B cell (primary cell): ENCODE measurements at regions not wholly inside any gene's neighbourhood (a gene's known extent, or its start where the extent isn't known, plus 50 kb on each side); places are given as distances from the start of the nearest gene placed in this dataset.

Source experiments
- ATAC-seq: fragments of 200-7000 bp; cut with Tn5 transposase; one replicate; pipeline ENCODE4 v1.10.0; 2021; ENCODE audit warnings: low read depth, mild to moderate bottlenecking, moderate number of reproducible peaks, moderate library complexity
- CTCF ChIA-PET: fragments of 350-600 bp; sonication (Branson Sonifier 250); formaldehyde crosslinking; loops from one replicate; lab custom pipeline; 2021; ENCODE audit warnings: antibody characterized with exemption, inconsistent platforms; lab: Charles Lee
- POLR2A ChIA-PET: fragments of 350-600 bp; sonication (Branson Sonifier 250); formaldehyde crosslinking; loops from one replicate; lab custom pipeline; 2021; ENCODE audit warnings: antibody characterized with exemption; lab: Charles Lee
- DNase-seq: peaks from one replicate; pipeline ENCODE4 v3.0.0; 2013
- H2AFZ ChIP-seq: 2 replicates; pipeline ENCODE4 v1.6.1; 2012; ENCODE audit warnings: mild to moderate bottlenecking, low read depth, low read length; ENCODE audit not compliant: insufficient read depth, poor library complexity, severe bottlenecking
- H3K27ac ChIP-seq, 2 donors: 1 replicate in 1 of 2; 2 replicates in 1 of 2; pipeline ENCODE4 v1.5.1; 2012 to 2013; ENCODE audit warnings: low read length in 2 of 2, mild to moderate bottlenecking in 2 of 2, moderate library complexity in 1 of 2
- H3K27me3 ChIP-seq, 4 experiments: fragments of 200-600 bp in 1 of 4; sonication (generic) in 1 of 4; replicated peaks in 1 of 4; 1 replicate in 2 of 4; 2 replicates in 2 of 4; pipeline versions ENCODE4 v1.6.1 to v1.7.0; 2013 to 2016; ENCODE audit warnings: low read length in 3 of 4, mild to moderate bottlenecking in 2 of 4, mixed read lengths in 1 of 4, moderate library complexity in 1 of 4; ENCODE audit not compliant: insufficient read depth in 4 of 4, control insufficient read depth in 3 of 4; ENCODE audit errors: control extremely low read depth in 1 of 4
- H3K36me3 ChIP-seq, 2 experiments: replicated peaks in 1 of 2; 1 replicate in 1 of 2; 2 replicates in 1 of 2; pipeline versions ENCODE4 v1.6.1 to v1.7.1; 2013; ENCODE audit warnings: low read length in 1 of 2; ENCODE audit not compliant: insufficient read depth in 2 of 2, control insufficient read depth in 1 of 2; ENCODE audit errors: control extremely low read depth in 1 of 2, extremely low read depth in 1 of 2
- H3K4me1 ChIP-seq, 2 donors: fragments of 200-600 bp in 1 of 2; sonication (generic) in 1 of 2; 1 replicate in 1 of 2; 2 replicates in 1 of 2; pipeline versions ENCODE4 v1.5.1 to v1.6.1; 2013 to 2017; ENCODE audit warnings: low read length in 2 of 2; ENCODE audit not compliant: control insufficient read depth in 2 of 2, insufficient read depth in 2 of 2
- H3K4me2 ChIP-seq: replicated peaks from 2 replicates; pipeline ENCODE3; 2012; ENCODE audit warnings: mild to moderate bottlenecking, low read depth, low read length; ENCODE audit not compliant: poor library complexity, severe bottlenecking
- H3K4me3 ChIP-seq, 5 experiments: fragments of 200-600 bp in 1 of 5; sonication (generic) in 1 of 5; 1 replicate in 3 of 5; 2 replicates in 2 of 5; pipeline versions ENCODE4 v1.5.1 to v1.7.0; 2011 to 2016; ENCODE audit warnings: low read length in 4 of 5, mild to moderate bottlenecking in 4 of 5, low read depth in 2 of 5, control low read depth in 1 of 5, moderate library complexity in 1 of 5; ENCODE audit not compliant: insufficient read depth in 1 of 5; ENCODE audit errors: control extremely low read depth in 1 of 5, extremely low read depth in 1 of 5
- H3K79me2 ChIP-seq: fragments of 200-600 bp; sonication (generic); one replicate; pipeline ENCODE4 v1.6.0; 2016; ENCODE audit warnings: low read length; ENCODE audit not compliant: control insufficient read depth, insufficient read depth
- H3K9ac ChIP-seq: fragments of 200-600 bp; sonication (generic); 2 replicates; pipeline ENCODE4 v1.6.1; 2017; ENCODE audit warnings: mild to moderate bottlenecking, low read length, moderate library complexity
- H3K9me3 ChIP-seq, 3 donors: one replicate each; pipeline versions ENCODE4 v1.6.1 to v1.7.1; 2013; ENCODE audit warnings: low read length in 2 of 3; ENCODE audit not compliant: control insufficient read depth in 2 of 3, insufficient read depth in 1 of 3; ENCODE audit errors: control extremely low read depth in 1 of 3
- H4K20me1 ChIP-seq: 2 replicates; pipeline ENCODE4 v1.6.0; 2012; ENCODE audit warnings: mild to moderate bottlenecking, low read length; ENCODE audit not compliant: insufficient read depth, control insufficient read depth, poor library complexity, severe bottlenecking
- H3K27ac Mint-ChIP-seq: one replicate; pipeline ENCODE4 v1.8.0; 2021; ENCODE audit warnings: mixed read lengths
- H3K27me3 Mint-ChIP-seq: one replicate; pipeline ENCODE4 v1.8.0; 2021; ENCODE audit warnings: mixed read lengths
- H3K4me1 Mint-ChIP-seq: one replicate; pipeline ENCODE4 v1.8.0; 2021; ENCODE audit warnings: mixed read lengths
- H3K4me3 Mint-ChIP-seq: one replicate; pipeline ENCODE4 v1.8.0; 2021; ENCODE audit warnings: mixed read lengths
- H3K9me3 Mint-ChIP-seq: one replicate; pipeline ENCODE4 v1.8.0; 2022; ENCODE audit warnings: mixed read lengths; ENCODE audit not compliant: insufficient read depth
- EZH2 ChIP-seq: IDR thresholded peaks from 2 replicates; pipeline ENCODE4 v1.6.1; 2012; ENCODE audit warnings: borderline replicate concordance, low read depth, mild to moderate bottlenecking, moderate library complexity, low read length; ENCODE audit not compliant: insufficient read depth, poor library complexity, severe bottlenecking
- WGBS: methylation state at CpG from one replicate; pipeline ENCODE4 v1.1.5; 2013; ENCODE audit warnings: missing lambda C conversion rate; ENCODE audit not compliant: insufficient coverage; 5-methylcytosine and 5-hydroxymethylcytosine counted together
- intact Hi-C: fragments of 100-400 bp; cut with micrococcal nuclease; formaldehyde crosslinking; loops from one replicate; pipeline ENCODE4 v1.10.0; 2022
- TF ChIP-seq, protein P1 (sequence below): fragments of 200-600 bp; IDR thresholded peaks from one replicate; pipeline ENCODE4 v1.8.0; 2022; ENCODE audit warnings: antibody characterized with exemption, mild to moderate bottlenecking

GRCh38 chr9:96109680-96110351, 192.2 kb downstream of the HSD17B3 start:
- Histone ChIP-seq H3K27ac (no peak overlapping the region), H3K4me2 (no peak overlapping the region), H3K36me3 (no peaks in the 10 kb centered on the region), H4K20me1 (no peaks in the 10 kb centered on the region), H3K79me2 (no peaks in the 10 kb centered on the region), H3K4me1 (no peaks in the 10 kb centered on the region), H3K27me3 (peaks cover 0 to 3% (median 0%) of the 10 kb centered on the region in 4 experiments), H3K4me3 (no peak overlapping the region), H3K9ac (no peak overlapping the region), H3K9me3 (peaks cover 0 to 6% (median 1%) of the 10 kb centered on the region in 3 donors), H2AFZ (no peak overlapping the region)
- ATAC-seq: no peak
- Mint-ChIP-seq H3K27ac (no peak overlapping the region), H3K4me1 (no peaks in the 10 kb centered on the region), H3K9me3 (peaks cover 9% of the 10 kb centered on the region), H3K27me3 (peaks cover 32% of the 10 kb centered on the region), H3K4me3 (no peak overlapping the region)
- no peak for DNase-seq
- TF ChIP-seq EZH2: no peak
- TF ChIP-seq, protein P1, sequence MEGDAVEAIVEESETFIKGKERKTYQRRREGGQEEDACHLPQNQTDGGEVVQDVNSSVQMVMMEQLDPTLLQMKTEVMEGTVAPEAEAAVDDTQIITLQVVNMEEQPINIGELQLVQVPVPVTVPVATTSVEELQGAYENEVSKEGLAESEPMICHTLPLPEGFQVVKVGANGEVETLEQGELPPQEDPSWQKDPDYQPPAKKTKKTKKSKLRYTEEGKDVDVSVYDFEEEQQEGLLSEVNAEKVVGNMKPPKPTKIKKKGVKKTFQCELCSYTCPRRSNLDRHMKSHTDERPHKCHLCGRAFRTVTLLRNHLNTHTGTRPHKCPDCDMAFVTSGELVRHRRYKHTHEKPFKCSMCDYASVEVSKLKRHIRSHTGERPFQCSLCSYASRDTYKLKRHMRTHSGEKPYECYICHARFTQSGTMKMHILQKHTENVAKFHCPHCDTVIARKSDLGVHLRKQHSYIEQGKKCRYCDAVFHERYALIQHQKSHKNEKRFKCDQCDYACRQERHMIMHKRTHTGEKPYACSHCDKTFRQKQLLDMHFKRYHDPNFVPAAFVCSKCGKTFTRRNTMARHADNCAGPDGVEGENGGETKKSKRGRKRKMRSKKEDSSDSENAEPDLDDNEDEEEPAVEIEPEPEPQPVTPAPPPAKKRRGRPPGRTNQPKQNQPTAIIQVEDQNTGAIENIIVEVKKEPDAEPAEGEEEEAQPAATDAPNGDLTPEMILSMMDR: no peak
- intact Hi-C loops: no loop called here
- ChIA-PET CTCF (no interaction called here), POLR2A (no interaction called here)
- WGBS: 71% methylated on average over 3 of the region's 6 CpGs

GRCh38 chr9:96108691-96109380, 193.1 kb downstream of the HSD17B3 start:
- DNase-seq: no peak
- ChIA-PET CTCF (no interaction called here), POLR2A (no interaction called here)
- Histone ChIP-seq H3K79me2 (no peaks in the 10 kb centered on the region), H3K4me2 (no peak overlapping the region), H3K27ac (no peak overlapping the region), H3K36me3 (no peaks in the 10 kb centered on the region), H3K9me3 (peaks cover 0 to 7% (median 1%) of the 10 kb centered on the region in 3 donors), H3K27me3 (peaks cover 0 to 3% (median 0%) of the 10 kb centered on the region in 4 experiments), H3K4me1 (no peaks in the 10 kb centered on the region), H3K9ac (no peak overlapping the region), H4K20me1 (no peaks in the 10 kb centered on the region), H2AFZ (no peak overlapping the region), H3K4me3 (no peak overlapping the region)
- Mint-ChIP-seq H3K4me3 (no peak overlapping the region), H3K27ac (no peak overlapping the region), H3K4me1 (no peaks in the 10 kb centered on the region), H3K9me3 (peaks cover 9% of the 10 kb centered on the region), H3K27me3 (peaks cover 32% of the 10 kb centered on the region)
- TF ChIP-seq, protein P1: no peak
- TF ChIP-seq EZH2: no peak
- WGBS: 91% methylated on average over 5 of the region's 8 CpGs
- ATAC-seq: no peak
- intact Hi-C loops: no loop called here
